ENCODE measurements at regions not wholly inside any gene's neighbourhood (a gene's known extent, or its start where the extent isn't known, plus 50 kb on each side); places are given as distances from the start of the nearest gene placed in this dataset.
A peak's percentile ranks its signal among the peaks of the same experiment; 100 is the strongest.

DNA sequence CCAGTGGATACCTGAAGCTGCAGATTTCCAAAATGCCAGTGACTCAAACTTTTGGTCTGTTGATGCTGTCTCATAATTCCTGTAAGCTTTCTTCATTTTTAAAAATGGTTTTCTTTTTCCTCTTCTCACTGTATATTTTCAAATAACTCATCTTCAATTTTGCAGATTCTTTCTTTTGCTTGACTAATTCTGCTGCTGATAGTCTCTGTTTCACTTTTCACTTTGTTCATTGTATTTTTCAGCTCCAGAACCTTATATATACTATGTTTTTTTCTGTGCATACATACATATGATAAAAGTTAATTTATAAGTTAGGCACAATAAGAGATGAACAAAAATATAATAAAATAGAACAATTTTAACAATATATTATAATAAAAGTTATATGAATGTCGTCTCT is 237.7 kb upstream of the GPRIN3 start:
- no peak for FAIRE-seq

DNA sequence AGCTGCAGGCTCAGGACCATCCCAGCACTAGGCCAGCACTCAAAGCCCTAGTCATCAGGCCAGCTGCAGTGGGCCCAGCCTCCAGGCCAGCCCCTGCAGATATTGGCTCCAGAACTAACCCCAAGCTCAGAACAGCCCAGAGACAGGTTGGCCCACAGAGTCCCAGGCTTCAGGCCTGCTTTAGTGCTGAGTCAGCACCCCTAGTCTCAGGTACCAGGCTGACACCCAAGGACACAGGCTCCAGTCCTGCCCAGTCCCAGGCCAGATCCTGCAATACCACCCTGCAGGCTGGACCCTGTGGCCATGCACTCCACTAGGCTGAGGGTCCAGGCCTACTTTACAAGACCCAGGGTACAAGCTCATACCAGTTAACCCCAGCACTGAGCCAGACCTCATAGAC is 234.4 kb upstream of the GPRIN3 start:
- FAIRE-seq, result no peak

DNA sequence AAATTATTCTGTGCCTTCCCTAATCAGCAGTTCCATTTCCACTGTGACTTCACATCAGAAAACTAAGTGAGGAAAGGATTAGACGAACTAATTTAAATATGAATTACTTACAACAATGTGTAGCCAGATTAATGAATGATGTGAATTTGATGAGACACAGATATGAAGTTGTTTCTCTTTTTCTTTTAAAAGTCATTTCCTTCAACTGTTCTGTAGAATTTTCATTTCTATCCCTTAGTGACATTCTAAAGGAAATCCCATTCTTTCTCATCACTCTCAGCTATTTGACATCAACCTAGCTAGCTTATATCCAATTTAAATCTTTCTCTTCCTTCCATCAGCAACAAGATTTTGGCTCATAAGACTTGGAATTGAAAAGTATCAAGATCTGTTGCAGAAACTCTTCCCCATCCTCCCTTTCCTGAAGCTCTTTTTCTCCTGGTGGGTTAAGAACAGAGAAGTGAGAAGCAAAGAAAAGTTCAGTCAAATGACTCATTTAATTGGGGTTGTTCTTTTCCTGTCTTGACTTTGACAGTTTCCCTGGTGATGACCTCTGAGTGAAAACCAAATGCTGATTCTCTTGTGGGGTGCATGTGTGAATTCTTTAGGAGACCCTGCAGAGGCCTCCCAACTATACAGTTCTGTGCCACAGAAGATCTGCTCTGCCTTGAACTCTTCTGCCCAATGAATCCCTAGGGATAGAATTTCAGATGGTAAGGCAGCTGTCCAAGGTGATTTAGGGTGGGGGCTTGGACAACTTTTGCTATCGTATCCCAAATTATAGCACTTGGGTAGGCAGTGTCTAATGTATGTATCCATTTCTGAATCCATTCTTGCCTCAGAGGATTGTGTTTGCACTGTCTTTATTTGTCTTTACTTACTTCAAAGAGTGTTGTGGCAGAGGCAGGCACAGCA is 232.5 kb upstream of the GPRIN3 start:
- no peak for FAIRE-seq

DNA sequence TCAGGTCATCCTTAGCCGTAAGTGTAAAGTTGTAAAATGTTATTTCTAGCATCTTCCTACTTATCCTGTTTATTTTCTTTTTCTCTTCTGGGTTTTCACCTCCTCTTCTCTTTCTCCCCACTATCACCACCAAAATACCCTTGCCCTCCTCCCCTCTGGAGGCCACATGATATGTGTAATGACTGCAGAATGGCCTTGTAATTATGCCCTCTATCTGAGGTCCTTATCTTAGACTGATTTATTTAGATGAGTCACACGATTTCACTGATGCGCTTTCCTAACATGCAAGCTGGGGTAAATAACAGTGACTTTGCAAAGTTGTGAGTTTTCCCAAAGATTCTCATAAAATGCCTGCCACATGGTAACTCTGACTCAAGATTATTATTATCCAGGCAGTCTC is 231.8 kb upstream of the GPRIN3 start:
- no peak for FAIRE-seq

DNA sequence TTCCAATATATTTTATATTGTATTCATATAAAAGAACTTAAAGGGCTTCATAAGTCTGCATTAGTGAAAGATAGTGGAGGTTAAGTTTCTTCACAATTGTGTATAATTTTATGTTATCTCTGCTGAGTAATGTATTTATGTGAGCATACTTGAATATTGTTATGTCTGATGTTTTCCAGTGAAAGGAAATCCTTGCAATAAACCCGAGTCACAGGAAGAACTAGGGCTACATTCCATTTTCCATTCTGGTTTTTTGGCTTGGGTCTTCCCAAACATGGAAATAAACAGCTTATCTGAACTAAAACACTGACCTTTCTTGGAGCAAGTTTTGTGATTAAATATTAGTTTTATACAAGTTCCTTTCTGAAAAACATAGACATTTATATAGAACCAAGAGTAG is 231.3 kb upstream of the GPRIN3 start:
- no peak for FAIRE-seq

DNA sequence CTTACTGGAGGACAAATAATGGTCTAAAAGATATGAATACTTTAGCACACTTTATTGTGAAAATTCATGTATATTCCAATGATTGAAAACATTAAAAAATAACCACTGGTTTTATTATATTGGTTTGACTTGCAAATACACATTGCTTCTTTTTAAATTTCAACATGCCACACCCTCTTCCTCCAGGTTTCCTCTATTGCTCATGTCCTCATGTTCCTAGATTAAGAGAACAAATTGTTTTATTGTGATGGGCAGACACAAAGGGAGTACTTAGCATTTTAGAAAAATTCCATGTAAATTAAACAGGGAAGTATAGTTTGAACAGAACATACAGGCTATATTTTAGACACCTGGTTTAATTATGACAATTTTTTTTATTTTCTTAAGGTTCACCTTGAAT is 230.6 kb upstream of the GPRIN3 start:
- FAIRE-seq, result peak; percentile 3

DNA sequence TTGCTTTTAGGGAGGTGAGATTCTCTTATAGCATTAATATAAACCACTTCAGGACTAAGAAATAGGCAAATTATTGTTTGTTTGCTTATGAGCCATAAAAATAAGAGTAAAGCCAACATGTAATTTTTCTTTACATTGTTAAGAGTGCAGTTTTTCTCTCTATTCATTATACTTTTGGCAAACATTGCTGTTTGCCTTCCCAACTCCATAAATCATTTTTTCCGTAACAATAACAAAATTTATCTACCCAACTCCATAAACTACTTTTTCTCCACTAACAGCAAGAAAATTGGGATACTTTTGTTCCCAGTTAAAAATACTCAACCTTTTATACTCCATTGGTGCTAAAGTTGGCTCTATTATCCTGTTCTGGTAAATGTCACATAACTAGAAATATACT is 229.7 kb upstream of the GPRIN3 start:
- FAIRE-seq, result no peak

DNA sequence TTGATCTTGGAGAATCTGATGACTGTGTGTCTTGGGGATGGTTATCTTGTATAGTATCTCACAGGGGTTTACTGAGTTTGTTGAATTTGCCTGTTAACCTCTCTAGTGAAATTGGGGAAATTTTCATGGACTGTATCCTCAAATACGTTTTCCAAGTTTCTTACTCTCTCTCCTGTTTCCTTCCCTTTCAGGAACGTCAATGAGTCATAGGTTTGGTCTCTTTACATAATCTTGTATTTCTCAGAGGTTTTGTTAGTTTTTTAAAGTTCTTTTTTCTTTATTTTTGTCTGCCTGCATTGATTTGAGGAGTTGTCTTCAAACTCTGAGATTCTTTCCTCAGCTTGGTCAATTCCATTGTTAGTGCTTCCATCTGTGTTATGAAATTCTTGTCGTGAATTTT is 227.7 kb upstream of the GPRIN3 start:
- FAIRE-seq, result no peak

DNA sequence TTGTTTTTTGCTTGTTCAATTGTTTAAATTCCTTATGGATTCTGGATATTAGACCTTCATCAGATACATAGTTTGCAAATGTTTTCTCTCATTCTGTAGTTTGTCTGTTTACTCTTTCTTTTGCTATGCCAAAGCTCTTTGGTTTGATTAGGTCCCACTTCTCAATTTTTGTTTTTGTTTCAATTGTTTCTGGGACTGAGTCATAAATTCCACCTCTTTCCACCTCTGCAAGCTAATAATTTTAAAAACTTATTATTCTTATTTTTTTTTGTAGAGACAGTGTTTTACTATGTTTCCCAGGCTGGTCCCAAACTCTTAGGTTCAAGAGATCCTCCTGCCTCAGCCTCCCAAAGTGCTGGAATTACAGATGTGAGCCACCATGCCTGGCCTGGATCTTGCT is 226.8 kb upstream of the GPRIN3 start:
- no peak for FAIRE-seq

DNA sequence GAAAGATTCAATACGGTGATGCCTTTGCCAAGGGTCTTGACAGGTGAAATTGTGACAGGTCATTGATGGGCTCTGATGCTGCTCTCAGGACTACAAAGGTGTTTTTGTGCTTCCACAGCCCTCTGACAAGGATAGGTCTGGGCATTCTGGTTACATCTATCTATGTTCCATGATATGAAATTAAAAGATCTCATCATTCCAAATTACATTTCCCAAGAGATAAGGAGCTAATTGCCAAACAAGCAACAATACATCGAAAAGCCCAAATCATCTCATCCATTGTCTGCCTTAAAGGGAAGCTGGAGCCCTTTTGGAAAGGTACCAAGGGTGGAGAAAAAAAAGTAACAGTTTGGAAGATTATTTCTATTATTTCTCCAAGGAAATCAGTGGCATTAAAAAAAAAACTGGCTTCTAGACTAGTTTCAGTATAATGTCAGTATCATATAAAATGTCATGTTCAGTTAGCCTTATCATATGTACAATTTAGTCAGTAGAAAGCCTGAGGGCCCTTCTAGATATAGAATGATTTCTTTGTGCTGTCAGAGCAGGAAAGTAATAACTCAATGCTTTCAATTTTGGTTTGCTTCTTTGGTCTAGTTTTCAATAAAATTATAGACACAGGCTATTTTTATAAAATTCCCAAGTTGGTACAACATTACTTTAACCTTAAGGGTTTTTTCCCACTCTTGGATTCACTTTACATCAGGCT is 224.5 kb upstream of the GPRIN3 start:
- no peak for FAIRE-seq

DNA sequence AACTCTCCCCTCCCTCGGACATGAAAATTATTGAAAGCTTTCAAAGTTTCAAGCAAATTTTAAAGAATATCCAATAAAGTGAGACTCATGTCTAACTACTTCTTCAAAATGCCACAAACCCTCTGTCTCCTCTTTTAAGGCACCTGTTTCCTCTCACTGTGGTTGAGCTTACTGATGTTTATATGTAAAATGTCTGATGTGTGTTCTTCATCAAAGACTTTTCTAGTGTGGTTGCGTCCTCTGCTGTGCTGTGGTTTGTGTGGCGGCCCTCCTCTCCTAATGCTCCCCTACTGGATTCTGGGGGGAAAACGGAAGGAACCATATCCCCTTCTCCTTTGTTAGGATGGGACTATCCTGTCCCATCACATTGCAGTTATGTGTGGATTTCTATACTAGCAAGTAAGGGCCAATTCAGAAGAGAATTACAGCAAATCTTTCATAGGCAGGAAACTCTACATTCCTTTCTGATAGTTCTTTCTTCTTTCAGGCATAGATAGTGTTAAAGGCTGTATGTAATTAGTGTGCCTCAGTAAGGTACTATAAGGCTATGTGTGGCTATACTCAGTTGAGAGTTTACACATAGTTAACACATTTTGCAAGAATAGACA is 221.0 kb upstream of the GPRIN3 start:
- FAIRE-seq, result no peak

DNA sequence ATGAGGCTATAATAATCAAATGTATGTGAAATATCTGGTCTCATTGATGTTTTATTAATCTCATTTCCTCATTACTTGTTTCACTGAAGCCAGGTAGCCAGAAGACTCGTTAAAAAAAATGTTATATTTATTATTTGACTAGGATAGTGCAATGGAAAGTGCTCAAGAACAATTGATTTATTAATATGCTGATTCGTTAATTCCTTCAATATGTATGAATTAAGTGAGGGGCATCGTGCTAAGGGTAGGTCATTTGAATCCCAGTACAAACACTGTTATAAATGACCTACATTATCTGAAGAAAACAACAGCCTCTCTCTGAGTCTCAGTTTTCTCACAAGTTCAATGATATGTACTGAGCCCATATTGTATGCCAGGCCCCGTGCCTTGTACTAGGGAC is 214.2 kb upstream of the GPRIN3 start:
- no peak for FAIRE-seq

DNA sequence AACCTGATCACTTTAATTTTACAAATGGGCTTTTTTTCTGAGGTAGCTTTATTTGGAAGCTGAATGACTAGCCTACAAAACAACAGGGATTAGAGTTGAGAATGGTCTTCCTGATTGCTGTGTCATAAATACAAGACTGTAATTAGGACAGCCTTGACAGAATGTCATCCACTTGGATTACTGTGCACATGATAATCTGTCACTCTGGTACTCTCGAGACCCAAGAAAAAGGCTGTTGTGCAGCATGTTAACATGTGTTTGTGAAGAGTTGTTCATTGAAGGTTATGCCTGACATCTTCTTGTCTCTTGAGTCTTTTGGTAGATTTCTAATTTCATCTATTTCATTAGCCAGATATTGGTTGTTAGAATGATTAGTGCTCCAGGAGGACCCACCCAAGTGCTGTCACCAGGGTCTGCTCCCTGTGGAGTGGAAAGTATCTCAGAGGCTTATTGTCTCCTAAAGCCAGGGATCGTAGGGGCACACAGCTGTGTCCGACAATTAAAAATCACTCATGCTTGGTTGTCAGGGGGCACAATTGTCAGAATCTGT is 212.2 kb upstream of the GPRIN3 start:
- no peak for FAIRE-seq

DNA sequence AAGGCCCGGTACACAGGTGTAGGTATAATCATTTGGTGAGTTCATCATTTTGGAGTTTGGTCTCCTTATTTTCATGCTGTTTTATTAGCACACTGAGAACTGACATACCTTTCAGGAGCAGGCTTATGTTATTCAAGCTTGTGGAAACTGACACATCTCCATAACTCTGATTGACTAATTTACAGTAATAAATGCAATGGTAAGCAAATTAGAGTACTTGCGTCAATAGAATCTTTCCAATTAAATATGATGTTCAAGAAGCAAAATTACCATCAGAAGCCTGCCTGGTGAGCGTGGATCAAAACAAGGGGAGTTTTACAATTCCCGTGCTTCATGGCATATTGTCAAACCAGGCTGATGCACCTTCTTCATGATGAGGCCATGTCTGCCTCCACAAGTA is 210.7 kb upstream of the GPRIN3 start:
- FAIRE-seq, result no peak

DNA sequence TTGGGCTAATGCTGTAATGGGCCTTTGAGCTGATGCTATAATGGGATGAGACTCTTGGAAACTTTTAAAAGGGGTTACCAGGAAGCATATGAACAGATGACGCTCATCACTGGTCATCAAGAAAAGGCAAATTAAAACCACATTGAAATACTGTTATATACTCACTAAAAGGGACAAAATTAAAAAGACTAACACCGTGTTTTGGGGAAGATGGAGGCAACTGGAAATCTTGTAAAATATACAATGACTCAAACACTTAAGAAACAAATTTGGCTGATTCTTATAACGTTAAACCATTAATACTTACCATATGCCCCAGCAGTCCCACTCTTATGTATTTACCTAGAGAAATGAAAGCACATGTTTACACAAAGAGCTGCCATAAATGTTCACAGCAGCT is 207.2 kb upstream of the GPRIN3 start:
- FAIRE-seq, result no peak

DNA sequence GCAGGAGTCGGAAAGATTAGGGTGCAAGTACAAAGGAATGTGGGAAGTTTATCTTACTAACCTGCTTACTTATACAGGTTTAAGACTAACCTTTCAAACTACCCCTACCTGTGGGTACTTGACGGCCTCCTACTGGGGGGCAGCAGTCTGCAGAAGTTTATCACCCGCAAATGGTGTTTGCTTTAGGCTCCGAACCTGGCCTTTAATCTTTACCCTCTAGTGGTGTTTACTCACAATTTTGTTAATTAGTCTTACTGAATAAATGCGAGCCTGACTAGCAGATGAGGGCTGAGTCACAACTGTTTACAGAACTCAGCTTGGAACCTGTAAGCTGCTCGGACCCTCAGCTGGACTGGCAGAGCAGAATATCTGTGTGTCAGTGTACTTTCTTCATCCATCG is 204.2 kb upstream of the GPRIN3 start:
- no peak for FAIRE-seq

DNA sequence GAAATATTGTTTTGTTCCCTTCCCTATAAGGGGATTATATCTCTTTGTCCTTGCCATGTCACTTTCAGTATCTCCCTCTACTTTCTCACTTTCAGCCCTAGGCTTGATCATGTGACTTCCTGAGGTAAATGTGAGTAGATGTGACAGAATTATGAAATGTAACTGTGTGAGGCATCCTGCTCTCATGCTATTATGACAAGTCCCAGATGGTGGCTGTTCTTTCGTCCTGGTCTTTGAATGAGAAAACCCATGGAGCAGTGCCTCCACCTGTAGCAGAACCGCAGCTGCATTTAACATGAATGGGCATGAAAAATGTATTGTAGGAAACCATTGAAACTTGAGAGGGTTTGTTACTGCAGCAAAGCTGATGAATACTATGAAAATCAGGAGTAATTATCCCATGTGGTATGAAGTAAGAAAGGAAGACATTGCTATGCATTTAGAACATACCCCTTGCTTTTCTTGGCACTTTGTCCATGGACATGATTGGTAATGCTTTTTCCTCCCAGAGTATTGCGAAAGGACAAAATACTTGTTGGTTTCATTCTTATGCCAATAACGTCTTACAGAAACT is 202.2 kb upstream of the GPRIN3 start:
- no peak for FAIRE-seq

DNA sequence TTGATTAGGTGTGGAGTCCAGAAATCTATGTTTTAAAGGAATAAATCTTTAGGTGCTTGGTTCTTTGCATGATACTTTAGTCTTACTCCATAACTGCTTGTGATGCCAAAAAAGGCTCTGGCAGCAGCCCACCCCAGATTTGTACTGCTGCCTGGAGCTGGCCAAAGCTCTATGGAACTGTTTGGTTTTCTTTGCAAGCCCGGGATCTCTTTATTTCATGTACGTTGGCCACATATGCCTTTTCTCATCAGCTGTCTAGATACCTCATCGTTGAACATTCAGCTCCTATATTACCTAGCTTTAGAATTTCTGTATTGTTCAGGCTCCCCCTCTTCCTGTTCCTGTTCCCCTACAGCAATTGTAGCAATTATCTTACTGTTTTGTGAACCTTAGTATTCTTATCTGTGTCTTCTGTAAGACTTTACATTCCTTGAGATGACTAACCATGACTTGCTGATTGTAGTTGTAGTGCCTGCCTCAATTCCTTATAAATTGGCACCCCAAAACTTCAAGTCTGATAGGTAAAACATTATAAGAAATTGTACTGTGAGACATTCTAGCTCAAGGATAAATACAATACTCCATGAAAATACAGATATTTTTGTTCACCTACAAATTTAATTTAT is 199.4 kb upstream of the GPRIN3 start:
- FAIRE-seq, result no peak

DNA sequence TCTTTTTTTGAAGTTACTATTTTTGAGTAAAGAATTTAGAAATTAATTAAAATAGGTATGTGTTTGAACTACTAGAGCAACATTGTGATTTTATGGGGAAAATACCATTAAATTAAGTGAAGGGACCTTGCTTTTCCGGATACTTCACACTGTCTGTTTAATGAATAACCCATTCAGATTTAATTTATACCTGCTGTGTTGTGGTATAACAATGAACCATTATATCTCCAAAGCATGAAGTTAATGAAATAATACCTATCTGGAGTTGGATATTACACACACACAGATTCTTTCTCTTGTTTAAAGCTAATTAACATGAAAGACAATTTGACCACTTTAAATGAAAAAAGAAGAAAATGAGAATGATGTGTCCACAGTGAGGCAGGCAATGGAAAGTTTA is 195.0 kb upstream of the GPRIN3 start:
- no peak for FAIRE-seq

DNA sequence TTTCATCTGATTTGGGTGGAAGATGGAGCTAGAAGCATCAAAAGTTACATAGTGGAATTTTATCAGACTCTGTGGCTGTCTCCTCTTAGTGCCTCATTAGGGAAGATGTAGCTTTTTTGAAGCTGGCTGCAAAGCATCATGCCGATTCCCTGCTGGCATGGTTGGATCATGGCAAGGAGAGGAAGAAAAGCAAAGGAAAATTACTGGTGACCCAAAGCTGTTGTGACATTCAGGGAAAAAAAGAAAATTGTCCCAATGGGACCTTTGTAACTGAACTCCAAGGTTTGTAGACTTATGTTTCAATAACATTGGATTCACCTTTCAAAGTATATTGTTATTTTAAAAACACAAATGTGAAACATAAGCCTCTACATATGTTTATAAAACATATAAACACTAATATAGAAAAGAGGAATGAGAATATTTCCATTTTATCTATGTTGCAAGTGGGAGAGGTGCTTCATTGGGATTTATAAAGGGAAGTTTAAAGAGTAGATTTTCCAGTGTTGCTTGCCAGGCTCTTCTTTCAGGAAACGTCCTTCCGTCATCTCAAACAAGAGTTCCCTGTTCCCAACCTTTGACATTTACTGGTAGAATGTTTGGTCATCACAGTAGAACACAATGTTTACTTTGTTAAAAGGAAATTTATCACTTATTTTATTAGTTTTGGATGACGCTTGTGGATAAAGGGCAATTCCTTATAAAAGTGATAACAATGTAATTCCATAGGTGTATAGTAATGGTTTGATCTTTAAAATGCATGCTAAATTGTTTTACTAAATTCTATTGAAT is 190.1 kb upstream of the GPRIN3 start:
- no peak for FAIRE-seq

DNA sequence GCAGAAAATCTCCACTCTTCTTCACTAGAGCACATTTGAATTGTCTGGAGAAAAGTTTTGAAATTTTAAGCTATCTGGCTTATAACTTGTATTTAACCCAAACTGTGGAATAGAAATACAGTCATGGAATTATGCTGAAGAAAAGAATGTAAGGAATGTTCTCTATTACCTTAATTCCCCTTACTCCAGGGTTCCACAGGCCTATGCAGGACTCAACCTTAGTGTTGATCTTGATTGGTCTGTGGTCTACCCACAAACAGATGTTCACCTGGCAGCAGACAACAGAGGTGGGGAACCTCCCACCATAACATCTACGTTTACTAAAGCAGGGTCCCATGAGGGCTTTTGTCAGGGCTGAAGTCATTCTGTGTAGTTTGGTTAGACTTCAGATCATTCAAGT is 189.3 kb upstream of the GPRIN3 start:
- no peak for FAIRE-seq

DNA sequence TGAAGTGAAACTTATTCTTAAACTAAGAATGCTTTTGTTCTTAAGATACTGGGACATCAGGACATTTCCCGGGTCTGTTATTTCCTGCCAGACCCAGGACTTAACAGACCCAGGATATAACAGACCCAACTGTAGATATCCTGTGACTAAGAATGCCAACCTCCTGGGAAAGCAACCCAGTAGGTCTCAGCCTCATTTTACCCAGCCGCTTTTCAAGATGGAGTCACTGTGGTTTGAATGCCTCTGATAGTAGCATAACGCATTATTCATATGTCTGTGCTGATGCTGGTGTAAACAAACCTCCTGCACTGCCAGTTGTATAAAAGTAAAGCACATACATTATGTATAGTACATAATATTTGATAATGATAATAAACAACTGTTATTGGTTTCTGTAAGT is 185.8 kb upstream of the GPRIN3 start:
- FAIRE-seq, result no peak
